SK-N-SH treated with all-trans-retinoic acid at 6 μM for 48 hours (cell line): ENCODE measurements at regions not wholly inside any gene's neighbourhood (a gene's known extent, or its start where the extent isn't known, plus 50 kb on each side); places are given as distances from the start of the nearest gene placed in this dataset.

Source experiments
- ATAC-seq: fragments of 200-7000 bp; cut with Tn5 transposase; 3 replicates; pipeline ENCODE4 v1.9.1; 2020; ENCODE audit warnings: mild to moderate bottlenecking, moderate library complexity
- BACH2 ChIP-seq: fragments of 250-450 bp; sonication (Bioruptor Pico); IDR thresholded peaks from 2 replicates; pipeline ENCODE4 v1.9.0; 2021; ENCODE audit warnings: mild to moderate bottlenecking, borderline replicate concordance
- CSDC2 ChIP-seq: fragments of 250-450 bp; sonication (Bioruptor Pico); IDR thresholded peaks from 2 replicates; pipeline ENCODE4 v1.5.0; 2020; ENCODE audit warnings: mild to moderate bottlenecking, moderate library complexity
- ESRRG ChIP-seq: fragments of 250-450 bp; sonication (Bioruptor Pico); IDR thresholded peaks from 2 replicates; pipeline ENCODE4 v1.6.1; 2021; ENCODE audit warnings: mild to moderate bottlenecking
- GLIS3 ChIP-seq: fragments of 250-450 bp; sonication (Bioruptor Pico); IDR thresholded peaks from 2 replicates; pipeline ENCODE4 v1.5.0; 2020; ENCODE audit warnings: mild to moderate bottlenecking, moderate library complexity
- ISL1 ChIP-seq: fragments of 250-450 bp; sonication (Bioruptor Pico); IDR thresholded peaks from 2 replicates; pipeline ENCODE4 v2.1.2; 2022; ENCODE audit warnings: mild to moderate bottlenecking, moderate library complexity
- RARB ChIP-seq: fragments of 250-450 bp; sonication (Bioruptor Pico); IDR thresholded peaks from 2 replicates; pipeline ENCODE4 v1.8.0; 2021; ENCODE audit warnings: mild to moderate bottlenecking, moderate library complexity
- SNAI2 ChIP-seq: fragments of 250-450 bp; sonication (Bioruptor Pico); IDR thresholded peaks from 2 replicates; pipeline ENCODE4 v1.5.0; 2020; ENCODE audit warnings: mild to moderate bottlenecking, moderate library complexity
- TCF4 ChIP-seq: fragments of 250-450 bp; sonication (Bioruptor Pico); IDR thresholded peaks from 2 replicates; pipeline ENCODE4 v1.8.0; 2021; ENCODE audit warnings: mild to moderate bottlenecking, moderate library complexity, borderline replicate concordance
- ZC3H10 ChIP-seq: fragments of 250-450 bp; sonication (Bioruptor Pico); IDR thresholded peaks from 2 replicates; pipeline ENCODE4 v1.5.1; 2021; ENCODE audit warnings: mild to moderate bottlenecking, moderate library complexity
- ZFP30 ChIP-seq: fragments of 450-650 bp; formaldehyde crosslinking; IDR thresholded peaks from 2 replicates; pipeline ENCODE4 v1.5.0; 2022; ENCODE audit warnings: mild to moderate bottlenecking, moderate library complexity
- ZNF565 ChIP-seq: fragments of 450-650 bp; formaldehyde crosslinking; conservative IDR thresholded peaks from 2 replicates; pipeline ENCODE4 v1.5.0; 2020; ENCODE audit warnings: low read depth, mild to moderate bottlenecking, moderate library complexity
- ZNF70 ChIP-seq: fragments of 450-650 bp; formaldehyde crosslinking; IDR thresholded peaks from 2 replicates; pipeline ENCODE4 v1.5.0; 2020; ENCODE audit warnings: mild to moderate bottlenecking, moderate library complexity
- ZNF8 ChIP-seq: fragments of 450-650 bp; formaldehyde crosslinking; IDR thresholded peaks from 2 replicates; pipeline ENCODE4 v1.5.0; 2020; ENCODE audit warnings: mild to moderate bottlenecking, moderate library complexity
- TF ChIP-seq, protein P1 (sequence below): fragments of 250-450 bp; sonication (Bioruptor Pico); IDR thresholded peaks from 2 replicates; pipeline ENCODE4 v1.8.0; 2020; ENCODE audit warnings: mild to moderate bottlenecking, moderate library complexity, borderline replicate concordance
- TF ChIP-seq, protein P2 (sequence below): fragments of 250-450 bp; sonication (Bioruptor Pico); IDR thresholded peaks from 2 replicates; pipeline ENCODE4 v1.5.1; 2020; ENCODE audit warnings: low read depth, mild to moderate bottlenecking, moderate library complexity
- TF ChIP-seq, protein P3 (sequence below): fragments of 250-450 bp; sonication (Bioruptor Pico); IDR thresholded peaks from 2 replicates; pipeline ENCODE4 v1.5.1; 2021; ENCODE audit warnings: mild to moderate bottlenecking, moderate library complexity
- TF ChIP-seq, protein P4 (sequence below): fragments of 250-450 bp; sonication (Bioruptor Pico); IDR thresholded peaks from 2 replicates; pipeline ENCODE4 v1.8.0; 2021; ENCODE audit warnings: low read depth, mild to moderate bottlenecking, moderate library complexity, borderline replicate concordance
- TF ChIP-seq, protein P5 (sequence below): fragments of 250-450 bp; sonication (Bioruptor Pico); IDR thresholded peaks from 2 replicates; pipeline ENCODE4 v1.5.0; 2020; ENCODE audit warnings: mild to moderate bottlenecking, moderate library complexity

DNA sequence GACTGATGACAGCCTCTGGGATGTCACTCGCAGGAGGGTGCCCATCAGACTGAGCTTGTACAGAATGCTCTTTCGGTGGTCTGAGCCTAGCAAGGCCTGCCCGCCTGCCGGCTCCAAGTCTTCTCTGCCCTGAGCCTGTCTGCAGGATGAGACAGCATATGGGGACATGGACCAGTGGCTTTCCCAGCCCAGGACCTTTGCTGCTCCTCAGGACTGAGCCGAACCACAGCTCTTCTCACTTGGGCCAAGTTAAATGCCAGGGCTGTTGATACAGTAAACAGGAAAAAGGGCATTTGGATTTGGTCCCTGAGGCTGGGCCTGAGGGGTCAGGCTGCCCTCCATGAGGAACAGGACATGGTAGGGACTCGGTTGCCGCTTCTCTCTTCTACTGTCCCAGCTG is 64.3 kb upstream of the EPS8L3 start:
- TF ChIP-seq, protein P1, sequence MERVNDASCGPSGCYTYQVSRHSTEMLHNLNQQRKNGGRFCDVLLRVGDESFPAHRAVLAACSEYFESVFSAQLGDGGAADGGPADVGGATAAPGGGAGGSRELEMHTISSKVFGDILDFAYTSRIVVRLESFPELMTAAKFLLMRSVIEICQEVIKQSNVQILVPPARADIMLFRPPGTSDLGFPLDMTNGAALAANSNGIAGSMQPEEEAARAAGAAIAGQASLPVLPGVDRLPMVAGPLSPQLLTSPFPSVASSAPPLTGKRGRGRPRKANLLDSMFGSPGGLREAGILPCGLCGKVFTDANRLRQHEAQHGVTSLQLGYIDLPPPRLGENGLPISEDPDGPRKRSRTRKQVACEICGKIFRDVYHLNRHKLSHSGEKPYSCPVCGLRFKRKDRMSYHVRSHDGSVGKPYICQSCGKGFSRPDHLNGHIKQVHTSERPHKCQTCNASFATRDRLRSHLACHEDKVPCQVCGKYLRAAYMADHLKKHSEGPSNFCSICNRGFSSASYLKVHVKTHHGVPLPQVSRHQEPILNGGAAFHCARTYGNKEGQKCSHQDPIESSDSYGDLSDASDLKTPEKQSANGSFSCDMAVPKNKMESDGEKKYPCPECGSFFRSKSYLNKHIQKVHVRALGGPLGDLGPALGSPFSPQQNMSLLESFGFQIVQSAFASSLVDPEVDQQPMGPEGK (CRISPR knock-in tag), result no peak
- TF ChIP-seq CSDC2 (CRISPR knock-in tag) (no peak), ISL1 (CRISPR knock-in tag) (no peak), BACH2 (CRISPR knock-in tag) (no peak), ZNF565 (CRISPR knock-in tag) (no peak), GLIS3 (CRISPR knock-in tag) (no peak), TCF4 (no peak), ZNF70 (CRISPR knock-in tag) (no peak), ZC3H10 (CRISPR knock-in tag) (no peak), SNAI2 (CRISPR knock-in tag) (no peak), ZFP30 (no peak), ZNF8 (no peak), RARB (CRISPR knock-in tag) (no peak)
- TF ChIP-seq, protein P2, sequence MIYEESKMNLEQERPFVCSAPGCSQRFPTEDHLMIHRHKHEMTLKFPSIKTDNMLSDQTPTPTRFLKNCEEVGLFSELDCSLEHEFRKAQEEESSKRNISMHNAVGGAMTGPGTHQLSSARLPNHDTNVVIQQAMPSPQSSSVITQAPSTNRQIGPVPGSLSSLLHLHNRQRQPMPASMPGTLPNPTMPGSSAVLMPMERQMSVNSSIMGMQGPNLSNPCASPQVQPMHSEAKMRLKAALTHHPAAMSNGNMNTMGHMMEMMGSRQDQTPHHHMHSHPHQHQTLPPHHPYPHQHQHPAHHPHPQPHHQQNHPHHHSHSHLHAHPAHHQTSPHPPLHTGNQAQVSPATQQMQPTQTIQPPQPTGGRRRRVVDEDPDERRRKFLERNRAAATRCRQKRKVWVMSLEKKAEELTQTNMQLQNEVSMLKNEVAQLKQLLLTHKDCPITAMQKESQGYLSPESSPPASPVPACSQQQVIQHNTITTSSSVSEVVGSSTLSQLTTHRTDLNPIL (CRISPR knock-in tag), result no peak
- TF ChIP-seq, protein P3, sequence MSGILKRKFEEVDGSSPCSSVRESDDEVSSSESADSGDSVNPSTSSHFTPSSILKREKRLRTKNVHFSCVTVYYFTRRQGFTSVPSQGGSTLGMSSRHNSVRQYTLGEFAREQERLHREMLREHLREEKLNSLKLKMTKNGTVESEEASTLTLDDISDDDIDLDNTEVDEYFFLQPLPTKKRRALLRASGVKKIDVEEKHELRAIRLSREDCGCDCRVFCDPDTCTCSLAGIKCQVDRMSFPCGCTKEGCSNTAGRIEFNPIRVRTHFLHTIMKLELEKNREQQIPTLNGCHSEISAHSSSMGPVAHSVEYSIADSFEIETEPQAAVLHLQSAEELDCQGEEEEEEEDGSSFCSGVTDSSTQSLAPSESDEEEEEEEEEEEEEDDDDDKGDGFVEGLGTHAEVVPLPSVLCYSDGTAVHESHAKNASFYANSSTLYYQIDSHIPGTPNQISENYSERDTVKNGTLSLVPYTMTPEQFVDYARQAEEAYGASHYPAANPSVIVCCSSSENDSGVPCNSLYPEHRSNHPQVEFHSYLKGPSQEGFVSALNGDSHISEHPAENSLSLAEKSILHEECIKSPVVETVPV (CRISPR knock-in tag), result no peak
- TF ChIP-seq, protein P4, sequence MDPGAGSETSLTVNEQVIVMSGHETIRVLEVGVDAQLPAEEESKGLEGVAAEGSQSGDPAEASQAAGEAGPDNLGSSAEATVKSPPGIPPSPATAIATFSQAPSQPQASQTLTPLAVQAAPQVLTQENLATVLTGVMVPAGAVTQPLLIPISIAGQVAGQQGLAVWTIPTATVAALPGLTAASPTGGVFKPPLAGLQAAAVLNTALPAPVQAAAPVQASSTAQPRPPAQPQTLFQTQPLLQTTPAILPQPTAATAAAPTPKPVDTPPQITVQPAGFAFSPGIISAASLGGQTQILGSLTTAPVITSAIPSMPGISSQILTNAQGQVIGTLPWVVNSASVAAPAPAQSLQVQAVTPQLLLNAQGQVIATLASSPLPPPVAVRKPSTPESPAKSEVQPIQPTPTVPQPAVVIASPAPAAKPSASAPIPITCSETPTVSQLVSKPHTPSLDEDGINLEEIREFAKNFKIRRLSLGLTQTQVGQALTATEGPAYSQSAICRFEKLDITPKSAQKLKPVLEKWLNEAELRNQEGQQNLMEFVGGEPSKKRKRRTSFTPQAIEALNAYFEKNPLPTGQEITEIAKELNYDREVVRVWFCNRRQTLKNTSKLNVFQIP (CRISPR knock-in tag), result no peak
- no peak for ATAC-seq

DNA sequence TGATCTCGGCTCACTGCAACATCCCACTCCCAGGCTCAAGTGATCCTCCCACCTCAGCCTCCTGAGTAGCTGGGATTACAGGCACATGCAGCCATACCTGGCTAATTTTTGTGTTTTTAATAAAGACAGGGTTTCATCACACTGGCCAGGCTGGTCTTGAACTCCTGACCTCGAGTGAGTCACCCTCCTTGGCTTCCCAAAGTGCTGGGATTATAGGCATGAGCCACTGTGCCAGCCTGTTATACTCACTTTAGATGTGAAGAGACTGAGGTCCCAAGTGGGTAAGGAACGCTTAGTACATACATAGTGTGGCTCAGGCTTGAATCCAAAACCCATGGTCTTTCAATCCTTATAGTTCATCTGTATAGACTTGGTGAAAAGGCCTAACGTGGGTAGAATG is 63.7 kb upstream of the EPS8L3 start:
- no peak; the same call in 2 of the 3 replicates for ATAC-seq
- TF ChIP-seq GLIS3 (CRISPR knock-in tag) (no peak), ZNF8 (no peak), SNAI2 (CRISPR knock-in tag) (no peak), ISL1 (CRISPR knock-in tag) (no peak), ZFP30 (no peak), ZNF565 (CRISPR knock-in tag) (no peak), ESRRG (CRISPR knock-in tag) (no peak)
- TF ChIP-seq, protein P3 (CRISPR knock-in tag), result no peak

DNA sequence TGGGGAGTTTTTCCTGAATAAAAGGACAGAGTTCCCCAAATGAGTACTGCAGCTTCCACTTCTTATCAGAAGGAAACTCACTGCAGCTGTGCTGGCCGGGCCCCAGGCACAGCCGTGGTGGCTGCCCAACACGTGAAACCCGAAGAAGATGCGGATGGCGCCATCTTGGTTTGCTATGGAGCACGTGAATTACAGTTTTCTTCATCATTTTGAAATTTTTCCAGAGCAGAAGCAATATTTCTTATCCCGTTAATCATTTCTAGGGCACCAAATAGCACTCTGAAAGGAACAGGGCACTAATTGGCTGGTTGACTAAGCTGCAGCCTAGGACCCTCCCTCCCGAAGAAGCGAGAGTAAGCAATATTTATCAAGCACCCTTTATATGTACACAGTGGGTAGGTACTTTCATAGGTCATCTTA is 63.2 kb upstream of the EPS8L3 start:
- TF ChIP-seq, protein P5, sequence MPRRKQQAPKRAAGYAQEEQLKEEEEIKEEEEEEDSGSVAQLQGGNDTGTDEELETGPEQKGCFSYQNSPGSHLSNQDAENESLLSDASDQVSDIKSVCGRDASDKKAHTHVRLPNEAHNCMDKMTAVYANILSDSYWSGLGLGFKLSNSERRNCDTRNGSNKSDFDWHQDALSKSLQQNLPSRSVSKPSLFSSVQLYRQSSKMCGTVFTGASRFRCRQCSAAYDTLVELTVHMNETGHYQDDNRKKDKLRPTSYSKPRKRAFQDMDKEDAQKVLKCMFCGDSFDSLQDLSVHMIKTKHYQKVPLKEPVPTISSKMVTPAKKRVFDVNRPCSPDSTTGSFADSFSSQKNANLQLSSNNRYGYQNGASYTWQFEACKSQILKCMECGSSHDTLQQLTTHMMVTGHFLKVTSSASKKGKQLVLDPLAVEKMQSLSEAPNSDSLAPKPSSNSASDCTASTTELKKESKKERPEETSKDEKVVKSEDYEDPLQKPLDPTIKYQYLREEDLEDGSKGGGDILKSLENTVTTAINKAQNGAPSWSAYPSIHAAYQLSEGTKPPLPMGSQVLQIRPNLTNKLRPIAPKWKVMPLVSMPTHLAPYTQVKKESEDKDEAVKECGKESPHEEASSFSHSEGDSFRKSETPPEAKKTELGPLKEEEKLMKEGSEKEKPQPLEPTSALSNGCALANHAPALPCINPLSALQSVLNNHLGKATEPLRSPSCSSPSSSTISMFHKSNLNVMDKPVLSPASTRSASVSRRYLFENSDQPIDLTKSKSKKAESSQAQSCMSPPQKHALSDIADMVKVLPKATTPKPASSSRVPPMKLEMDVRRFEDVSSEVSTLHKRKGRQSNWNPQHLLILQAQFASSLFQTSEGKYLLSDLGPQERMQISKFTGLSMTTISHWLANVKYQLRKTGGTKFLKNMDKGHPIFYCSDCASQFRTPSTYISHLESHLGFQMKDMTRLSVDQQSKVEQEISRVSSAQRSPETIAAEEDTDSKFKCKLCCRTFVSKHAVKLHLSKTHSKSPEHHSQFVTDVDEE (CRISPR knock-in tag), result no peak
- TF ChIP-seq CSDC2 (CRISPR knock-in tag), result no peak
- TF ChIP-seq, all 23 proteins: peak for 0
- no peak for ATAC-seq
